HG02840 (cell line): ENCODE measurements at regions not wholly inside any gene's neighbourhood (a gene's known extent, or its start where the extent isn't known, plus 50 kb on each side); places are given as distances from the start of the nearest gene placed in this dataset.
"Not testable (repeated sequence)": the region's sequence is repeated elsewhere in the genome, so short reads cannot be mapped to it uniquely, and the experiment has no call there.

ENCODE experiments used
- ATAC-seq: cut with Tn5 transposase; IDR thresholded peaks from one replicate; pipeline ENCODE4 v1.9.1; 2021; ENCODE audit warnings: mild to moderate bottlenecking, moderate library complexity, moderate number of reproducible peaks; ENCODE audit not compliant: unreplicated experiment, low FRiP score

DNA sequence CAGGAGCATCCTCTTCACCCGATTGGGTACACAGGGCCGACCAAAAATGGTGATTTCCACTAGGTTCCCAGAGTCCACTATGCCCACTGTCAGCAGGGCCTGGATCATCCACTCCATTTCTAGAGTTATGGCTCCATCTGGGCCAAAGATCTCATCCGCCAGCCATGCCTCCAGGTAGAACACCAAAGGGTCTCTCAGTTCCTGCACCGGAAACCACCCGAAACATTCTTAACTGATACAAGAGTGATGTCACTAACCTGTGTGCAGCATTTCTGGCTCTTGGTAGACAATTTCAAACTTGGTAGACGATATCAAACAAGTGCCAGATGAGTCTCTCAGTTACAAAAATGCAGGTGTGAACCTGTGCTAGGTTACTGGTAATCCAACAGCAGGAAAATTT lies 306.1 kb downstream of the BCOR start:
- ATAC-seq, result no peak

DNA sequence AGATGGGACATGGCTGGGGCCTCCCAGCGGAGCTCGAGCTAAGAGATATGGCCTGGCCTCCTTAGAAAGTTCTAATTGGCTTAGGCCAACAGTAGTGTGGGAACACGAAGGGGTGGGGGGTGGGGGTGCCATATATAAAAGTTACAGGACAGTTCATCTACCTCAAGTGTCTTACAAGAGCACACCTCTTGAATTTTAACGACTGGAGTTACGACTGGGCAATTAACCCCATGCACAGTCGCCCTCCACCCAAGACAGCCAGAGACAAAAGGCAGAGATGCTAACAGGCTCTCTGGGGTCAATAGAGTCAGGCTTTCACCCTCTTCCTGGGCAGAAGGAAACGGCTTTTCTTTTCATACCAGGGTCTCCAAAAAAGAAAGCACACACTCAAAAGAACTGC lies 302.2 kb downstream of the BCOR start:
- ATAC-seq, result no peak

- ATAC-seq, result no peak
Measured at GRCh38 chrX:39796856-39797255, 300.9 kb downstream of the BCOR start.

GRCh38 chrX:39798488-39798887 lies 299.3 kb downstream of the BCOR start:
- not testable (repeated sequence) for ATAC-seq

DNA sequence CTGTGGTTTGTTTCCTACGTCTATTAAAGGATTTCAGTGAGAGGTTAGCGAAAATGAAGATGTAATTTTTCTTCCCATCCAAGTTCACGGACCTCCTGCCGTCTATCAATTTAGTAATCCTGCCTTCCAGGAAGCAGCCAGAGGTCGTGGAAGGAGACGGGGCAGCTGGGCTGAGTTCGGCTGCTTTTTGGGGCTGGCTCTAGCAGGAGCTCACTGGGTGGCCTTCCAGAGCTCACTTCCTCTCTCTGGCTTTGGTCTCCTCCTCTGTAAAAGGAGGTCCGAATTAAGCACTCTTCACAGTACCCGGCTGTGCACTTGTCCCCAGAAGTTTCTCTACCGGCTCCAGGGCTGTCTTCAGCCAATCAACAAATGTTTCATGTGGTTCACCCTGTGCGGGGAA lies 295.4 kb downstream of the BCOR start:
- ATAC-seq, result no peak

DNA sequence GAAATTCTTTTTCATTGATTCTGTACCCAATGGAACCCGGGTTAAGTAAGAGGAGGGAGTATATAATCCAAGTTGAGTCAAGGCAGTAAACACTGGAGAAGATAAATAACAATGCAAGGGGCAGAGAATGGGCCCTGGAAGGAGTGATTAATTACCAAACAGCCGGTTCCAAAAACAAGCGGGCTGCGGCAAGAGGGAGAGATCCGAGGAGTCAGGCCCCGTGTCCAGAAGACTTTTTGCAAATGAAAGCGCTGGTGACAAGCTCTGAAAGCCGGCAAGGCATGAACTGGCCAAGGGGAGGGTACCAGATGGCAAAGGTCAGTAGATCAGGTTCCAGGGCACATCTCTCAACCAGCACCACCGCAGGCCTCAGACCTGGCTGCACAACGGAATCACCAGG lies 294.9 kb downstream of the BCOR start:
- no peak for ATAC-seq

DNA sequence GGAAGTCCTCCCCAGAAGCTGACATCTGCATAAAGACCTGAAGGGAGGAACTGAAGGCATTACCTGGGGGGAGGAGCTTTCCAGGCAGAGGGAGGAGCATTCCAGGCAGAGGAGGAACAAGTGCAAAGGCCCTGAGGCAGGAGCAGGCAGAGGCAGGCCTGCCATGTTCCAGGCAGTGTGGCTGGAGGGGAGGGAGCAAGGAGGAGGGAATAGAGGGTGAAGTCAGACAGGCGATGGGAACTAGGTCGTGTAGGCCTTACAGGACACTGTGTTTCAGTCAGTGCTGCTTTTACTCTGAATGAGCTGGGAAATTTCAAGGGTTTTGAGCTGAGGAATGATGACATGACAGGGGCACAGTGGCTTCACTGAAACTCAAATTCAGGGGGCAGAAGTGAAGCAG lies 292.7 kb downstream of the BCOR start:
- ATAC-seq, result no peak

DNA sequence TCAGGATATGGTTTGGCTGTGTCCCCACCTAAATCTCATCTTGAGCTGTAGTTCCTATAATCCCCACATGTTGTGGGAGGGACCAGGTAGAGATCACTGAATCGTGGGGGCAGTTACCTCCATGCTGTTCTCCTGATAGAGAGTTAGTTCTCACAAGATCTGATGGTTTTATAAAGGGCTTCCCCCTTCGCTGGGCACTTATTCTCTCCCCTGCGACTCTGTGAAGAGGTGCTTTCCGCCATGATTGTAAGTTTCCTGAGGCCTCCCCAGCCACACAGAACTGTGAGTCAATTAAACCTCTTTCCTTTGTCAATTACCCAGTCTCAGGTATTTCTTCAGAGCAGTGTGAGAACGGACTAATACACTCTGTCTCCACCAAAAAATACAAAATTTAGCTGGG lies 291.9 kb downstream of the BCOR start:
- no peak for ATAC-seq

- no peak for ATAC-seq
Measured at GRCh38 chrX:39808471-39808917, 289.3 kb downstream of the BCOR start.

DNA sequence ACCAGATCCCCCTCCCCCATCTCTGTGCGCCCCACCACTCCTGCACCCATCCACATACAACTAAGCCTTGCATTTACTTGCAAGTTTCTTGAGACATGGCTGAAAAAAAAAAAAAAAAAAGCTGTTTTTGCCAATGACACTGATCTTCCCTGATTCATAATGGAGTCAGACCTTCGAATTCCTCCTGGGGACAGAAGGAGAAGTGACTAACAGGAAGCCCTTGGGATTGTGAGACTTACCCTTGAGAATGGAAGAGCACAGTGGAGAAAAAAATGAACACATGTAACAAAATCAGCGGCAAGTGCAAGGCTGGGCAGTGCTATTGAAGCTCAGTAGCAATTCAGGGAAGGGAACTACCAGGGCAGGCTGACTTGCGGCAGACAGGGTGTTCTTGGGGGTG lies 288.4 kb downstream of the BCOR start:
- ATAC-seq, result no peak

DNA sequence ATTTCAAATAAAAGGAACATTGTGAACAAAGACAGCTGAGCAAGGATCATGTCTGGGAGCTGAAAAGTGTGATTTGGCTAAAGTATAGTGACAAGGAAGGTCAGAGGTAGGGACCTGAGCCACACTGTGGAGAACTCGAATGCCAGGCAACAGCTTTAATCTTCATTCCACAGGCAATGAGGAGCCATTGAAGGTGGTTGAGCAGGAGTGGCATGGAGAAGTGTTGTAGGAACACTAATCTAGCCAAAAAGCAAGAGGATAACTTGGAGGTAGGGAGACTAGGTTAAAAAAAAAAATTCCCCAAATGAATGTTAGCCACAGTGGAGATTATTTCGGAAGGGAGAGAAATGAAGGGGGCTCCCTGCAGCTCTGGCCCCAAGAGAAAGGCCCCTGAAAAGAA lies 286.9 kb downstream of the BCOR start:
- ATAC-seq, result no peak

DNA sequence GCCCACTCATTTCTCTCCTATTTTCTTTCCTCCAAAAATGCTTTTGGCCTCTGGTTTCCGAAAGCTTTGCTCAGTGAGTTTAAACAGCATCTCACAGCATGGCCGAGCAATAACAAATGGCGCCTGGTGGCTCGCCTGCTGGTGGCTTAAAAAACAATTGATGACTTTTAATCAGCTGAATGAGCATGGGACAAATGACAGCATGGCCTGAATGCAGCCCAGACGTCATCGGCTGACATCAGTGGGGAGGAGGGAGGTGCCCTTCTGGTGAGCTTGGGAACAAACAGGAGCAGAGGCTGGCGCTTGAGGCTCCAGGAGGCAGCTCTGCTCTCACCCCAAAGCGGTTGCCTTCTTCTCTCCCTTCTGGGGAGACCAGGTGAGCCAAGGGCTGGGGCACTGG lies 286.4 kb downstream of the BCOR start:
- ATAC-seq, result no peak

DNA sequence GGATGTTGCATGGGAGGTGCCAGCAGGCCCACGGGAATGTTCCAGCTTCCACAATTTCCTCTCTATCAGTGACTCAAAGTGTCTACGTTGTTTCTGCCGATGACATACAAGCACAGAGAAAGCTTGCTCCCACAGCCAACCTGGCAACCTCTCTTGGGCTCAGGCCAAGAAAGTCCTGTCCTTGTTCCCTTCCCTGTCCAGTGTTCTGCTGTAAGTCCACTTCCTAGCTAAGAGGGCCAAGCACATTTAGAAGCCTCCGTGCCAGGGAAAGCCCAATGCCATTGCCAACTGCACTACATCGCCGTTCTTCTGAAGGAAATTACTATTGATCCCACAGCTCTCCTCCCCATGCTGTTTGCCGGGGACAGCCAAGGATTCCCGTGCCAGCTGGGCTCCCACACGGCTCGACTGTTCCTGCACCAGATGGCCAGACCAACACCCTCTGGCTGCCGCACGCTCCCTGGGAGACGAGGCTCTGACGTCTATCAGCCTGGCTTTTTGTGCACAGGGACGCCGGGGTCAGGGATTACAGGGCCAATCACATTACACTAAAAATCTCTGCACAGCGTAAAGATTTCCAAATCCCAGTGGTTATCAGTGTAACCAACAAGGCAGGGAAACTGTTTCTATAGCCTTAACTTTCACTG lies 284.0 kb downstream of the BCOR start:
- no peak for ATAC-seq

DNA sequence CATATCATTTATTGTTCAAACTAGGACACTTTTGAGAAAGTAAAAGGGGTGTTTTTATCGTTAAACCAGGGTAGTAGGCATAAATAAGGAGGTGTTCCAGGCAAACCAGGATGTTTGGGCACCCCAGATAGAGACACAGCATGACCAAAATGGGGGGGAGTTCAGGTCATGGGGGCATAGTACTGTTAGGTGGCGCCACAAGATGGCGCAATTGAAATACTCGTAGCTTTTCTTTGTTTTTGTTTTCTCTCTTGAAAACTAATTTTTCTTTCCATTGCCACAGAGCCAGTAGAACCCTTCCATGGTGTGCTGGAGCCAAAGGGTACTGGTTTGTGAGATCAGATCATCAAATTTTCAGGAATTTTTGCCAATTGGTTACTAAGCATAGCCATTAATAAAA lies 283.4 kb downstream of the BCOR start:
- ATAC-seq, result no peak

DNA sequence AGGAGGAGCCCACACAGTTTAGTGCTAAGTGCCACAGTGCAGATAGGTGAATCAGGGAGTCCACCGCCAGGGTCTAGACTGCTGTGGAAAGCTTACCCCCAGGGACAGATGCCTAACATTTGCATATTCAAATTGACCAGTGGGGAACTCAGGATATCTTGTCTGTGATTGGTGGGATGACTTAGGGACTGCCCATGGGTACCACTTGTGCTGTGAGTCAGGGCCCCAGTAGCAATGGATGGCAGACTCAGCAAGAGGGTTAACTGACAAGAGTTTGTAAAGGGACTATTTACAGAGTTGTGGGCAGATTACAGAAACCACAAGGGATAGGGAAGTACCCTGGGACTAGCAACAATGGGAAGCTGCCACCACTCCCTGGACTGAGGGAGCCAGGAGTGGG lies 282.1 kb downstream of the BCOR start:
- no peak for ATAC-seq

DNA sequence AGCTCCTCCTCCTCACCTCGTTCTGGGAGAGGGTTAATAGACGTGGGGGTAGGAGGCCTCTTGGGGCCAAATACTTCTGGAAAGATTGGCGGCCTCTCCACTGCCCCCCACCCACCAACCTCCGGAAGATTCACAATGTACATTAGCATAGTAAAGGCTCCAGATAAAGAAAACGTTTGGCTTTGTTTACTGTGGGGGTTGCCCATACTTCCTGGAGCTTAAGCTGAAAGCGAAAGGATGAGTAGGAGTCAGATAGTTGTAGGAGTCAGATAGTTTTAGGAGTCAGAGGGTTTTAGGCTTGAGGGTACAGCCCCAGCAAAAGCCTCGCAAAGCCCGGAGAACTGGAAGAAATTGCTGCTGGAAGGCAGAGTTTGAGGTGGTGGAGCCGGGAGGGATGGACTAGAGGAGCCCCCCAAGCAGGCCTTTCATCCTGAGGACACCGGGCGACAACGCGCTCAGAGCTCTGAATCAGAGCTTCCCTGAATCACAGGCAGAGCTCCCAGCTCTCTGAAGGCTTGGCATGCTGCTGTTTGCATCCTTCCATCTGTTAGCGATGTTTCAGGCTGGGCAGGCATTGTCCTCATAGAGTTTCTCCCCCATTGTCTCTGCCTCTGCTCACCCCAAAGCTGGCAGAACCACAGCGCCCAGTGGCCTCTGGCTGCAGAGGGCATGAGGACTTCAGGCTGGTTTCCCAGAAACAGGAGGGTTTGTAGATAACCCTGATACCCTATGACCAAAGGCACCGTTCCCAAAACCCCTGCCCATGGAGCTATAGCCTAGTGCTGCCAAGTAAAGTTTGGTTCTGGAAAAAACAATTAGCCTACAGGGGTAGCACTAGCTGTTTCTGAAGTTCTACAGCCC lies 280.7 kb downstream of the BCOR start:
- ATAC-seq, result no peak

GRCh38 chrX:39817754-39818470 lies 279.8 kb downstream of the BCOR start:
- no peak for ATAC-seq

GRCh38 chrX:39818750-39819149 lies 279.0 kb downstream of the BCOR start:
- no peak for ATAC-seq

GRCh38 chrX:39819921-39820849 lies 277.6 kb downstream of the BCOR start:
- ATAC-seq, result no peak

DNA sequence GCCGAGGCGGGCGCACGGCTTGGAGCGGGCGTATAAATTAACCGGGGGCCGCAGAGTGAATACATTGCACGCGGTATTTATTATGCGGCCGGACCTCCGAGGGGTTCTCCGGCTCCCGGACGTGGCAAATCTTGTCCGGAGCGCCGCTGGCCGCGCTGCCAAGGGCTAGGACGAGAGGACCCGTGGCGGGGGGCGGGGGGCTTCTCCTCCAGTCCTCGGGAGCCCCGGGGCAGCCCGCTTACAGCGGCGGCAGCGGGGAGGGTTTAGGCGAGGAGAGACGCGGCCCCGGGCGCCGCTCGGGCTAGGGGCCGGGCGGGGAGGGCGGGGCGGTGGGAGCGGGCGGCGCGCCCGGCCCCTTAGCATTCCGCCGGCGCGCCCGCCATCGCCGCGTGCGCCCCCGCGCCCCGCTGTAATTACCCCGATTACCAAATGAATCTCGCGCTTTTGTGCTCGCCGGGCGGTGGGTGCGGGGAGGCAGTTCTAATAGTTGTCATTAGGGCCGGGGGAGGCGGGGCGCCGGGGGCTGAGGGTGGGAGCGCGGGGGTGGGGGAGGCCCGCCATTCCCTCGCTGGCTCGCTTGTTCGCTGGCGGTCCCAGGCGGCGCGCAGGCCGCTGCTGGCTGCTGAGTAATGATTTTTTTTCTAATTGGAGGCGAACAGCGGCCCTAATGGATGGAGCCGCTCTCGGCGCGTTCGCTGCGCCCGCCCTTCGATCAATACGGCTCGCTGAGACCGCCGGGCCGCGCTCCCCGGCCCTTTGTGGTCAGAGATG lies 276.6 kb downstream of the BCOR start:
- no peak for ATAC-seq
